ENCODE measurements at regions not wholly inside any gene's neighbourhood (a gene's known extent, or its start where the extent isn't known, plus 50 kb on each side); places are given as distances from the start of the nearest gene placed in this dataset.
"Not testable (repeated sequence)": the region's sequence is repeated elsewhere in the genome, so short reads cannot be mapped to it uniquely, and the experiment has no call there.

DNA sequence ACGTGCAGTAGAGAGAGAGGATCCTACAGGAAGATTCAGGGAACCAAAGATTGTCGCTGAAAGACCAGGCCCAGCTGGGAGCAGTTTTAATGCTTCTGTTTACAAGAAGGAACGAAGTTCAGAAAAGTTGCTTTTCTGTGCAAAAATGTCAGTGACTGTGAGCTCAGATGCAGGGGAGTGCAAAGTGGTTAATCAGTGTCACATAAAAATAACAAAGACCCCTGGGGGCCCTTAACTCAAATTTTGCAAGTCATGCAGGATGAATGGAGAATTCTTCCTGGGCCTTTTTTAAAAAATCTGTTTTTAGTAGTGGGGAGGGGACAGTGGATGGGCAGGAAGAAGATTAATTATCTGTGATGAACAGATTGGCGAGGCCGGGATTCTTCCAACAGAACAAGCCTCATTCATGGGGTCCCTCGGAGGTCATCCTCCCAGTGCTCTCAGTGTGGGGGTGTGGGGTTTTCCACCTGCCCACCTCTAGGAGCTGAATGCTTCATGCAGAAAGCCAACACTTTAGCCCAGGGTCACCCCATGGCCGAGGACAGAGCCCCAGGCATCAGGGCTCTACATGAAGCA, 167.2 kb downstream of the UQCRFS1 start:
- no peak for DNase-seq

DNA sequence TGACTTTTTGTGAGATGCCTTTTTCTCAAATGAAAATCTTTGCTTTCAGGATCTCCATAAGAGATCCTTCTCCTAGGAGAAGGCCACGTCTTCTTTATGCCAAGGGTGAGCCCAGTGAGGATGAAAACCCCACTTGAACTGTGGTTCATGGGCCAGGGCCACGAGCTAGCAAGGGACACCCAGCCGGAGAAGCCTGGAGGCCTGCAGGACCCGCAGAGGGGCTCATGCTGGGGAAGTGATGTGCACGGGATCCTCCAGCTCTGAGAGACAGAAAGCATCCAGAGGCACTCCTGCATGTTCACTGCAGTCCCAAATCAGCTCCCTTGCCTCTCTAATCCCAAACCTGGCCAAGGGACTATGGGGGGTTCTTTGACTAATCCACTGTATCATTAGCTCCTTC, 168.9 kb downstream of the UQCRFS1 start:
- no peak for DNase-seq

DNA sequence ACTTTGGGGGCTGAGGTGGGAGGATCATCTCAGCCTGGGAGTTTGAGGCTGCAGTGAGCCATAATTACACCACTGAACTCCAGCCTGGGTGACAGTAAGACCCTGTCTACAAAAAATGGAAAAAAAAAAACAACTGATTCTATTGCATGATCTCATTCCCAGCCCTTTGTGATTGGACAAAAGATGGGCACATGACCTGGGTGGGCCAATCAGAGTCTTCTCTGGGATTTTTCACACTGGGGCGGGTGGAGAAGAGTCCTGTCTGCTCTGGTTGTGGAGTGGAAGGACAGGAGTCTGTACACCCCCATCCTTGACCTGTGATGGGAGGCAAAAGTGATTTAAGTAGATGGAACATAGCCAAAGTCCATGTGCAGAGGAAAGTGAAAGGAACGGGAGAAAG, 170.5 kb downstream of the UQCRFS1 start:
- no peak for DNase-seq

DNA sequence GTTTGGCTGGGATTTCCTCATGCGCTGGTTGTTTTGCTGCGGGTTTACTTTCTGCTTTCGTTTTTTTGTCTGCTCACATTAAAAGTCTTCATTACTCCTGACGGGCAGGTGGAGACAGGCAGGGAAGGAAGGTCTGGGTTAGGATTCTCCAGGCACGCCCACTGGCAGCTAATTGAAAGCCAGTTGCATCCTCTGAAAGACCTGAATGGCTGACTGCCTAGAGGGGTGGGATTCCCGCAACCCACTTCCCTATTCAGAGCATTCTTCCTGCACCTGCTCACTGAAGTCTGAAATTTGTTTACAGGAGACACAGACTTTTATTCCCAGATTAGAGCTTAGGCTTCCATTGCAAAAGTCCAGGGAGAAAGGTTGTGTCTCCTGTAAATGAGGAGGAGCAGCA, 172.0 kb downstream of the UQCRFS1 start:
- no peak for DNase-seq

DNA sequence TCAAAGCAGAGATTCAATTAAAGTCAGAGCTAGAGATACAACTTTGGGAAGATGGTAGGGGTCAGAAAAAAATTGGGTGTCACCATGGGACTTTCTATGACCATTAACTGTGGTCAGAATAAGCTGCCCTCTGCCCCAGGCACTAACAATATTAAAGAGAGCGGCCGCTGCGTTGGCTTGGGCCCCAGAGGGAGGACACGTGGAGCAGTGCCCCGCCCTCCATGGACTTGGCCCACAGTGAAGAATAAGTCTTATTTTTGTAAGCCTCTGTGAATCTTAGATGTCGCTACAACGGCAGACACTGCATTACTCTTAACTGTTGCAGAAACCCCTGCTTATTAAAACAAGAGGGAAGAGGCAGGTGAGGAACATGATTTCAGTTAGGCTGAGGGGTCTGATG, 172.7 kb downstream of the UQCRFS1 start:
- DNase-seq = no peak

DNA sequence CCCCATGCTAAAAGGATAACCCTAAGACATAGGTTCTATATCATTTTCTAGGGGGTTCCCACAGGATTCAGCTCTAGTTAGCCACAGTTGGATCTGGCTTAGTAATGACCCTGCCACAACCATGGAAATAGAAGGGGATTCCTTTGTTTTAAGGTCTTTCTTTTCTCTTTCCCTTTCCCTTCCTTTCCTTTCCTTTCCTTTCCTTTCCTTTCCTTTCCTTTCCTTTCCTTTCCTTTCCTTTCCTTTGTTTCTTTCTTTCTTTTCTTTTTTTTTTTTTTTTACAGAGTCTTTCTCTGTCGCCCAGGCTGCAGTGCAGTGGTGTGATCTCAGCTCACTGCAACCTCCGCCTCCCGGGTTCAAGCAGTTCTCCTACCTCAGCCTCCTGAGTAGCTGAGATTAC, 173.9 kb downstream of the UQCRFS1 start:
- not testable (repeated sequence) for DNase-seq

DNA sequence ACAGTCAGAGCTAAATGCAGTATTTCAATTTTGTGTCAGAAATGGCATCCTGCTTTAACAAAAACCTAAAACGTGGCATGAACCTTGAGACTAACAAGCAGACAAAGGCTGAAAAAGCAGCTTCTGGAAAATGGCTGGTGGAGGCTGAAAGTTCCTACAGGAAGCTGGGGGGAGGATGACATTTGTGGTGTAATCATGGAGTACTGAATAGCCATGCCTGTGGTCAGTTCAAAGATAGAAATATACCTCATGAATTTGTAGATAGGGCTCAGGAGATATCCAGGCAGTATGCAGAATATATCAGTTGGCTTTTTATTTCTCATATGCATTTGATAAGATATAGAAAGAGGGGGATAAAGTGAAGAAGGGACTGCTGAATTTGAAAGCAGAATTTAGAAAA, 181.7 kb downstream of the UQCRFS1 start:
- no peak for DNase-seq

DNA sequence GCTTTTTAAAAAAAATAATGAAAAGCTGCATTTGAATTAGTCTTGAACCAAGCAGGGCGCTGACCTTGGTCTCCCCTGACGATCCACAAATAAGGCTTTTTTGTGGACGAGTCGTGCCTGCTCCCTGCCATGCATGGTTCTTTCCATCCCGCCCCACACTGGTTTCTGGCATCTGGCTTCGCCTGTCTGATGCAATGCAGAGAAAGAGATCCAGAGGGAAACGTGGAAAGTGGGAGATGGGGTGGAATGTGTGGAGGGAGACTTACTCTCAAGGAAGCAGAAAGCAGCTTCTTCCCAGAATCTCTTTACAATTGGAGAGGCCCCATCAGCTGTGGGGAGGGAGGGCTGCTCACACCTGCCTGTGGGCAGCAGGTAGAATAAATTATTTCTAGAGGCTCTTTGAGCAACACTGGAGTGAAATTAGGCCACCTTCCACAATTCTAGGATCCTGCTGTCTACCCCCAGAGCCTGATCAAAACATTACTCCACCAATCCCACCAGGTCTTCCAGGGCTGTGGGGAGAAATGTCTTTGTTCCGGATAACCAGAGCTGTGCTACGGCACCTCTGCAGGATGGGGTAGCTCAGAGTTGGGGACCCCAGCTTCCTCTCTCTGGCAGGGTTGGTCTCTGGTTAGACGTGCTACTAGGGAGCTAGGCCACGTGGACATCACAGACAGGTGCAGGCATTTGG, 183.5 kb downstream of the UQCRFS1 start:
- DNase-seq = no peak

DNA sequence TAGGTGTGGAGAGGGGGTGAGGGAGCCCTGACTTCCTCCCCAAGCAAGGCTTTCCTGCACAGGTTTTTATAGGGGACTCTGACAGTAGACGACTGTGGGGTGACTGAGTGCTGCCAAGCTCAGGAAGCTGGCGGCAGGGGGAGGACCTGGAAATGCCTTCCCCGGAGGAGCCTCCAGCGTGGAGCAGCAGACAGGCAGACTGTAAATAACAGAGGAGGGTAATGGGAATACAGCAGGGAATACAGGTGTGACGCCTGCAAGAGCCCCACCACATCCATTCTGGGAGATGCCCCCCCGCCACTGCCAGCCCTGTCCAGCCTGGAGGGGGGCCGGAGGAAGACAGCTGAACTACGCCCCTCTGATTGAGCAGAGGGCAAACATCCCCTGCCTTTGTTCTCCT, 190.4 kb downstream of the UQCRFS1 start:
- DNase-seq = no peak

DNA sequence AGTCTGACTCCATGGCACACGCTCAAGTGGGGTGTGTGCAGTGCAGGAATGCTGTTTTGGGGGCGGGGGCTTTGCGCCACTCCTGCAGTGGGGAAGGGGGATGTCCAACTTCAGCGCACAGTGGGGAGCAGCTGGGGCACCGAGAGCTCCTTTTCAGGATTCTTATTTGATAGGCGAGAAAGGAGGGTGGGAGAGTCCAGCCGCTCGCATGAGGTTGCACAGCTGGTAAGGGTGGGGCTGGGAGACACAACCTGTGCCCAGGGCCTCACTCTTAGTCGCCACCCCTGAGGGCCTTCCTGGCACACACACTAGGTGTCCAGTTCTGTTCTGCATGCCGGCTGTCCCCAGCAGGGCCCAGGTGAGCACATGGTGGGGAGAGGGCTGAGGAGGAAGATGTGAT, 190.8 kb downstream of the UQCRFS1 start:
- DNase-seq = no peak

DNA sequence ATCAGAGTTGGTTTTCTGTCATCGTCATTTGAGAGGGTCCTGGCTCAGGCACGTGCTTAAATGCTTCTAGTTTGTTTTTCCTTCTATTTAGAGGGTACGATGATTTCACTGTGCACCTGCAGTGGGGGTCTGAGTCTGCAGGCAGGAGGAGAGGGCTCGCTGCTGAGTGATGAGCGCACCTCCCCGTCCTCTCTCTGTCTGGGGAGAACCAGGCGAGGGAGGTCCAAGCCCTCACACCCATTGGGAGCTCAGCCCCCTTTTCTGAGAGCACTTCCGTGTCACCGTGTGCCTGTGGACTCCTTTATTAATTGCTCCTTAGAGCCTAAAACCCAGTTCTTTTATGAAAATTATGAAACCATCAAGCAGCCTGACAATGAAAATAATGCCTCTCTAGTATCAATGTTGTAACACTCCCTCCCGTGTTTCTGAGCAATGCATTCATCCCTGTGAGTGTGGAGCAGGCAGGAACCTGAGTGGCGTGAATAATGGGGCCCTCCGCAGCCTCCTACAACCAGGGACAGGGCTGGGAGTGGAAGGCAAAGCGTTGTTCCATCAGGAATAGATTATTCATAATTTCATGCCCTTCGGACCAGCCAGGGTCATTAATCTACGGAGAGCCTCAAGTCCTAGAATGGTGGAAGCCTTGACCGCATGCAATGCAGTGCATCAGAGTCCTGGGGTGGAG, 191.6 kb downstream of the UQCRFS1 start:
- DNase-seq = no peak

DNA sequence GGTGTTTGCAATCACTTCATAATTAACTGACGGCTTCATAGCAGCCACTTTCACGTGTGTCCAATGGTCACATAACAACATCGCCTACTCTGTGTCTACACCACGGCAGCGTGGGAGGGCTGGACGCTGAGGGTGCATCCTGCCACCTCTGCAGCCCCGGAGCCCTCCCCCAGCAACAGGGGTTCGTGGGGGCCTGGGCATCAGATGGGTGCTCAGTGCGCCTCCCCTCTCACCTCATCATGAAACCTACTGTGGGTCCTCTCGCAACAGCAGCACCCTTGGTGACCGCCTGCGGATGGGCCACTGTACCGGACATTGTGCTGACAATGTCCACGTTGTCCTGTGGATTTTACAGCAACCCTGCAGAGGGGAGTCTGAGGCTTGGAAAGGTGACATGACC, 193.5 kb downstream of the UQCRFS1 start:
- no peak for DNase-seq

DNA sequence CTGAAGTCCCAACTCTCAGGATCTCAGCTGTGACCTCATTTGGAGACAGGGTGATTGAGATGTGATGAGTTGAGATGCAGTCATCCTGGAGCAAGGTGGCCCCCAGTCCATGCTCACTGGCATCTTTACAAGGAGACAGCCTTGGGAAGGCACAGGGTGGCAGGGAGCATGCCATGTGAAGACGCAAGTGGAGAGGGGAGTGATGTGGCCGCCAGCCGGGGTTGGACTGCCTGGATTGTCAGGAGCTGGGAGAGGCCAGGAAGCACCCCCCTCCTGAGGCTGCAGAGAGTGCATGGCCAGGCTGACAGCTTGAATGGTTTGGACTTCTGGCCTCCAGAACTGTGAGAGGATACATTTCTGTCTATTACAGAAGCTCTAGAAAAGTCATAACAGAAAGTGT, 194.4 kb downstream of the UQCRFS1 start:
- DNase-seq = no peak

DNA sequence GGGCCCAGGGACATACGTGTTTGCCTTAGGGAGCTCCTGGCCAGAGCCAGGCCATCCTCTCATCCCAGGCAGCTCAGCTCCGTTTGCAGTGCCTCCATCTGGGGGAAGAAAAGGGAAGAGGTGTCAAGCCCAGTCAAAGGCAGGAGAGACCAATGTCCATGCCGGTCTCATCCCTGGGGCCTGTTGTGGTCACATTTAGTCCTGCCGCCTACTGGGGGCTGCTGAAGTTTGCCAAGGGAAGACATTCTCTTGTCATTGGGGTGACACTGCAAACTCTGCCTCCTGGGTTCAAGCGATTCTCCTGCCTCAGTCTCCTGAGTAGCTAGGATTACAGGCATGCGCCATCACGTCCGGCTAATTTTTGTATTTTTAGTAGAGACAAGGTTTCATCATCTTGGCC, 195.2 kb downstream of the UQCRFS1 start:
- no peak for DNase-seq

DNA sequence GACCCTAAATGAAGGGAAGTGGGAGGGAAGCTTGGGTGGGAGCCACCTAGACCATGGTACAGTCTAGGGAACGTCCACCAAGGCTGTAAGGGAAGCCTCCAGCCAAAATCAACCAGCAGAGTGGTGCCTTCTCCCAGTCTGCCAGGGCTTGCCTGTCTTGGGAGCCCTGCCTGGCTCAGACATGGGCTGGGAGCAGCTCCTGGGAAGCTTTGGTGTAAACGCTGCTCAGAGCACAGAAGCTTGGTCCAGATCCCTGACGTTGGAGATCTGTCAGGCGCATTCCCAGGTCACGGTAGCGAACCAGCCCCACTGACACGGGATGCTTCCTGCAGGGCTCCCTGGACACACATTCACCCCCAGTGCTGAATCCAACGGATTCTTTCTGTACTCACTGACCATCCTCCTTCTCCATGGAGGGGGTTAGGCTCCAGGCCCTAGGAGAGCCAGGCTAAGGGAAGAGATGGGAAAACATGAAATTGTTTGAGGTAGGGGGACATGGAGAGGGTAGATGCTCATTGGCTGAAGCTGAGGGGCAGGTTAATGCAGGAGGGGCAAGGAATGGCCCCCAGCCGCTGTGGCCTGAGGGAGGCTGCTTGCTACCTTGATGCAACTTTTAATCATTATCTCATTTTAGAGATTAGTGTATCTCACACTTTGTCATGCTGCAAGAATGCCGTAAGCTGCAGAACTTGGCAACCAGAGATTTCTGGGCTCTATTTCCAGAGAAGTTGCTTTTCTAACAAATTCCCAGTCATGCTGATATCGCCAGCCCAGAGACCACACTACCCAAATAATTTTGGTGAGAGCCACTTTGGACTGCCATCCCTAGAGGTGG, 195.8 kb downstream of the UQCRFS1 start:
- DNase-seq = no peak

DNA sequence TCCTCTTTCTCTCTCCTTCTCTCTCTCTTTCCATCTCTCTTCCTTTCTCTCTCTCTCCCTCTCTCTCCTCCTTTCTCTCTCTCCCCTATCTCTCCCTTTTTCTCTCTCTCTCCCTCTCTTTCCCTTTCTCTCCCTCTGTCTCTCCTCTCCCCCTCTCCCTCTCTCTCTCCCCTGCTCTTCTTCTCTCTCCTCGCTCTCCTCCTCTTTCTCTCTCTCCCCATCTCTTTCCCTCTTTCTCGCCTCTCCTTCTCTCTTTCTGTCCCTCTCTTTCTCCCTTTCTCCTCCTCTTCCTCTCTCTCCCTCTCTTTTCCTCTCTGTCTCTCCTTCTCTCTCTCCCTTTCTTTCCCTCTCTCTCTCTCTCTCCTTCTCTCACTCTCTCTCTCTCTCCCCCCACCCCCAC, 196.6 kb downstream of the UQCRFS1 start:
- DNase-seq = no peak

DNA sequence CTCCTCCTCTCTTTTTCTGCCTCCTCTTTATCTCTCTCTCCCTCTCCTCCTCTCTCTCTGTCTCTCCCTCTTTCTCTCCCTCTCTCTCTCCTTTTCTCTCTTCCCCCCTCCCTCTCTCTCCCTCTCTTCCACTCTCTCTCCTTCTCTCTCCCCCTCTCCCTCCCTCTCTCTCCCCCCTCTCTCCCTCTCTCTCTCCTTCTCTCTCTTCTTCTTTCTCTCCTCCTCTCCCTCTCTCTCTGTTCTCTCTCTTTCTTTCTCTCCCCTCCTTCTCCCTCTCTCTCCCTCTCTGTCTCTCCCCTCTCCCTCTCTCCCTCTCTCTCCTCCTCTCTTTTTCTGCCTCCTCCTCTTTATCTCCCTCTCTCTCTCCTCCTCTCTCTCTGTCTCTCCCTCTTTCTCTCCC, 197.4 kb downstream of the UQCRFS1 start:
- no peak for DNase-seq

DNA sequence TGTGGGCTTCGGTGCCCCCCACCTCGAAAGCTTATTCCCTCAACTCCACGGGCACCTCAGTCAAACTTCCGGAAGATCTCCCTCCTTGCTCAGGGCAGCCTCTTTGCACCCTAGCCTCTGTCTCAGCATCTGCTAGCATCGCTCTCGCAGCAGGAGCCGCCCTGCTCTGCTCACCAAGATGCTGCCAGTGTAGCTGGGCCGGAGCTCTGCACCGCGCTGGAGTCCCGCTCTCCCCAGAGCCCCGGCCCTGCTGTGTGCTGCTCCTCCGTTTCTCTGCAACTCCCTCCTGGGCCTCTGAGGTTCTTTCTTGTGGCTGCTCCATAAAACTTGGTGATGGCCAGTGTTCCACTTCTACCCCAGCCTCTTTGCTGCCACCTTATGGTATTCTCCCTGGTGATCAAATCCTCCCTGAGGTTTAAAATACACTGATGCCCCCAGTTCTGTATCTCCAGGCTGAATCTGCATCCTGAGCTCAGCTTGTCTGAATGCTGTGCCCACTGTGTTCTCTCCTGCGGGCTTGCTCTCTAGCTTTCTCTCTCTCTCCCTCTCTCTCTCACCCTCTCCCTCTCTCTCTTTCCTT, 198.0 kb downstream of the UQCRFS1 start:
- DNase-seq = no peak

DNA sequence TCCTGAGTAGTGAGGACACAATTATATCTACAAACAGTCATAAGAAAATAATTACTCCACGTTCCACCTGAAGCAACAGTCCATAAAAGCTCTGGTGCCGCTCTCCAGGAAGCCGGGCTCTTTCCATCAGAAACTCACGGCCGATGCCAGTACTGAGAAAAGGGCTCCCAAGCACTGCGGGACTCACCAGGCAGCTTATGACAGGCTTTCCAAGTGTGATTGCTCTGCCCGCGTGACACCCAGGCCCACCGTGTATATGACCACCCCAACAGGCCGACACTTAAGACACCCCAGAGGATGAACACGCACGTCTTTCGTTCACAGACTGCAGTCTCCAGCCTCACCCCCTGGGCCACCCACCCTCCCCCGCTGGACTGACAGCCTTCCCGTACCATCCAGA, 199.0 kb downstream of the UQCRFS1 start:
- no peak for DNase-seq

DNA sequence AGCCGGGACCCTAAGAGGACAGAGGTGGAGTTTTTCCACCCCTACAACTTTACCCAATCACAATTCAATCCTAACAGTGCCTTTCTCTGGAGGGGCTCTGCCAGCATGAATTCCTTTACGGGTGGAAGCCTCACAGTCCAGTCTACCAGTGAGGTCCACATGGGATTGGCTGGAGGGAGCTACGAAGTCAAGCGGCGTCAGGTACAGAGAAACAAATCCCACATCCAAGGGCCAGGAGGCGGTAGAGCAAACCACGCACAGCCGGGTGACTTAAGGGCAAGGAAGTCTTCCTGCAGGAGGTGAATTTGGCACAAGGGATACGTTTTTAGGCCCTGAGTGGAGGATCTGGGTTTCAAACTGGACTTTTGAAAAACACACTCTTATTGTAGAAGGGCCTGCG, 199.6 kb downstream of the UQCRFS1 start:
- no peak for DNase-seq

DNA sequence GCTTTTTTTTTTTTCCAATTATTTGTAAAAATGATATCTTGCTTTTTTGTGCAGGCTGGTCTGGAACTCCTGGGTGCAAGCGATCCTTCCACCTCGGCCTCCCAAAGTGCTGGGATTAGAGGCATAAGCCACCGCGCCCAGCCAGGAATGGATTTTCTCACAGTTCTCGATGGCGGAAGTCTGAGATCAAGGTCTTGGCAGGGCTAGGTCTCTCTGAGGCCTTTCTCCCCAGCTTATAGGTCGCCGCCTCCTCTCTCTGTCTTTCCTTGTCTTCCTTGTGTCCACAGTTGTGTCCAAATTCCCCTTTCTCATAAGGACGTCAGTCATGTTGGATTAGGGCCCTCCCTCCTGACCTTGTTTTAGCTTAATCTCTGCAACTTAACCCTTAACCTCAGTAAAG, 200.5 kb downstream of the UQCRFS1 start:
- no peak for DNase-seq

DNA sequence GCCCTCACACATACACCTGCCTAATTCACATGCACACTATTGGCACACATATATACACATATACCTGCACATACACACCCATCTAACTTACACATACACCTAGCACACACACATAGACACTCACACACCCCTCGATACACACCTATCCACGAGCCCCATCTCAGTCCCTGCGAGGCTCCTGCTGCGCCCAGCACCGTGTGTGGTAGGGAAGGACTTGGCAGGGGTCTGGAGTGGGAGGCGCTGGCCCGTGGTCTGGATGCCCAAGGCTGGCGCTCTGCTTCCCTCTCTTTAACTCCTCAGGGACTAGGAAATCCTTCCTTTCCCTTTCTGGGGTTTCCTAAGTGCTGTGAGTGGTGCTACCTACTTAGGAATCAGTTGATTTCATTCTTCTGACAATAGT, 202.7 kb downstream of the UQCRFS1 start:
- no peak for DNase-seq

DNA sequence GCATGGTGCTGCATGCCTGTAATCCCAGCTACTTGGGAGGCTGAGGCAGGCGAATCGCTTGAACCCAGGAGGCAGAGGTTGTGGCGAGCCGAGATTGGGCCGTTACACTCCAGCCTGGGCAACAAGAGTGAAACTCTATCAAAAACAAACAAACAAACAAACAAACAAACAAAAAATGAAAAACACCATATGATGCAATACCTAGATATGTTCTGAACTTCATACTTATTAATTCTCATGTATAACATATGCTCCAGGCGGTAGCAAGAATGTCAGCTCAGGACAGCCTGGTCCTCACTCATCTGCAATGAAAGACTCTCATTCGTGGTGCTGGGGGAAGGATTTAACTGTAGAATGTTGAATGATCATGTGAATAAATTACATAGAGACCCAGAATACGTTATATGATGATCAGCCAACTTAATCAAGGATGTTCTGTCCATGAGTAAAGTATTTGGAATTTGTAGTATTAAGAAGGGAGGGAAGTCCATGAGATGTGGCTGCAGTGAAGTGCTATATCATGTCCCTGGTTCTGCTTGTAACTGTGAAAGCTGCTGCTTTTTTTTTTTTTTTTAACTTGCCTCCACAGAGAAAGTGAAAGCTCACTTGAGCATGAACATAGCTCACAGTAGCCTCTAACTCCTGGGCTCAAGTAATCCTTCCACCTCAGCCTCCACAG, 206.8 kb downstream of the UQCRFS1 start:
- no peak for DNase-seq

Data from AML-193 (cell line).